CD14-positive monocyte (primary cell): ENCODE measurements at regions not wholly inside any gene's neighbourhood (a gene's known extent, or its start where the extent isn't known, plus 50 kb on each side); places are given as distances from the start of the nearest gene placed in this dataset.

Source experiments
- DNase-seq, 3 donors: peaks; one replicate each; pipeline ENCODE4 v3.0.0-alpha.2; 2011 to 2022
- H2AFZ ChIP-seq: 2 replicates; pipeline ENCODE4 v1.6.0; 2012; ENCODE audit warnings: mild to moderate bottlenecking, low read depth, low read length, inconsistent platforms; ENCODE audit not compliant: insufficient read depth, poor library complexity, severe bottlenecking
- H3K27ac ChIP-seq, 2 donors: 1 replicate in 1 of 2; 2 replicates in 1 of 2; pipeline ENCODE4 v1.5.1; 2012 to 2013; ENCODE audit warnings: low read length in 2 of 2, control low read depth in 1 of 2, inconsistent platforms in 1 of 2, low read depth in 1 of 2, mild to moderate bottlenecking in 1 of 2
- H3K27me3 ChIP-seq, 2 donors: one replicate each; pipeline versions ENCODE4 v1.6.0 to v1.6.1; 2011 to 2013; ENCODE audit warnings: low read length in 2 of 2; ENCODE audit not compliant: control insufficient read depth in 2 of 2, insufficient read depth in 2 of 2
- H3K36me3 ChIP-seq, 2 donors: replicated peaks in 1 of 2; 1 replicate in 1 of 2; 2 replicates in 1 of 2; pipeline versions ENCODE4 v1.5.1 to v1.6.1; 2012 to 2013; ENCODE audit warnings: low read length in 2 of 2, control low read depth in 1 of 2, inconsistent platforms in 1 of 2, mild to moderate bottlenecking in 1 of 2; ENCODE audit not compliant: insufficient read depth in 2 of 2, control insufficient read depth in 1 of 2
- H3K4me1 ChIP-seq, 2 donors: 1 replicate in 1 of 2; 2 replicates in 1 of 2; pipeline versions ENCODE4 v1.5.1 to v1.6.1; 2012 to 2013; ENCODE audit warnings: low read length in 2 of 2, control low read depth in 1 of 2, inconsistent platforms in 1 of 2, mild to moderate bottlenecking in 1 of 2, moderate library complexity in 1 of 2; ENCODE audit not compliant: insufficient read depth in 2 of 2, control insufficient read depth in 1 of 2
- H3K4me2 ChIP-seq: replicated peaks from 2 replicates; pipeline ENCODE3; 2012; ENCODE audit warnings: low read length, moderate library complexity, mild to moderate bottlenecking; ENCODE audit not compliant: poor library complexity, severe bottlenecking; ENCODE audit errors: extremely low read depth
- H3K4me3 ChIP-seq, 3 experiments: fragments of 200-600 bp in 1 of 3; sonication (generic) in 1 of 3; replicated peaks in 1 of 3; 1 replicate in 2 of 3; 2 replicates in 1 of 3; pipeline ENCODE4 v1.5.1; 2011 to 2013; ENCODE audit warnings: low read length in 3 of 3, mild to moderate bottlenecking in 3 of 3, control low read depth in 2 of 3, low read depth in 2 of 3, inconsistent platforms in 1 of 3, moderate library complexity in 1 of 3
- H3K79me2 ChIP-seq: 2 replicates; pipeline ENCODE4 v1.6.0; 2012; ENCODE audit warnings: mild to moderate bottlenecking, control low read depth, inconsistent platforms, low read length, moderate library complexity; ENCODE audit not compliant: insufficient read depth
- H3K9ac ChIP-seq: 2 replicates; pipeline ENCODE4 v1.6.0; 2017; ENCODE audit warnings: low read length, mild to moderate bottlenecking; ENCODE audit not compliant: insufficient read depth, poor library complexity, severe bottlenecking
- H3K9me3 ChIP-seq, 2 donors: replicated peaks in 1 of 2; 1 replicate in 1 of 2; 2 replicates in 1 of 2; pipeline versions ENCODE4 v1.5.1 to v1.6.1; 2012 to 2013; ENCODE audit warnings: low read length in 2 of 2, control low read depth in 1 of 2; ENCODE audit not compliant: control insufficient read depth in 1 of 2, insufficient read depth in 1 of 2
- H4K20me1 ChIP-seq: 2 replicates; pipeline ENCODE4 v1.6.0; 2012; ENCODE audit warnings: mild to moderate bottlenecking, low read length, control low read depth, moderate library complexity; ENCODE audit not compliant: insufficient read depth
- H3K27ac Mint-ChIP-seq, 7 donors: one replicate each; pipeline ENCODE4 v1.8.0; 2020; ENCODE audit warnings: mild to moderate bottlenecking in 7 of 7, mixed read lengths in 7 of 7, moderate library complexity in 6 of 7, inconsistent platforms in 2 of 7
- H3K27me3 Mint-ChIP-seq, 3 donors: one replicate each; pipeline ENCODE4 v1.8.0; 2021 to 2022; ENCODE audit warnings: low read depth in 3 of 3, mild to moderate bottlenecking in 3 of 3, mixed read lengths in 3 of 3, moderate library complexity in 3 of 3, inconsistent platforms in 1 of 3
- H3K36me3 Mint-ChIP-seq, 2 donors: one replicate each; pipeline ENCODE4 v1.8.0; 2020; ENCODE audit warnings: mixed read lengths in 2 of 2, inconsistent platforms in 1 of 2, mild to moderate bottlenecking in 1 of 2
- H3K4me1 Mint-ChIP-seq: one replicate; pipeline ENCODE4 v1.8.0; 2020; ENCODE audit warnings: mild to moderate bottlenecking, mixed read lengths
- H3K4me3 Mint-ChIP-seq, 2 donors: one replicate each; pipeline ENCODE4 v1.8.0; 2020; ENCODE audit warnings: mild to moderate bottlenecking in 2 of 2, mixed read lengths in 2 of 2, moderate library complexity in 1 of 2
- H3K9me3 Mint-ChIP-seq, 7 donors: one replicate each; pipeline ENCODE4 v1.8.0; 2020 to 2022; ENCODE audit warnings: mixed read lengths in 7 of 7, mild to moderate bottlenecking in 6 of 7, moderate library complexity in 6 of 7, inconsistent platforms in 2 of 7
- WGBS: methylation state at CpG from one replicate; pipeline ENCODE4 v1.1.5; 2013; ENCODE audit warnings: missing lambda C conversion rate; ENCODE audit not compliant: insufficient coverage; 5-methylcytosine and 5-hydroxymethylcytosine counted together
- intact Hi-C, 2 donors: fragments of 100-400 bp; cut with micrococcal nuclease; formaldehyde crosslinking; loops; one replicate each; pipeline versions ENCODE4 v1.15.0 to v1.15.1; 2023
- TF ChIP-seq, protein P1 (sequence below): fragments of 200-600 bp; IDR thresholded peaks from one replicate; pipeline ENCODE4 v1.8.0; 2022; ENCODE audit warnings: antibody characterized with exemption, mild to moderate bottlenecking

DNA sequence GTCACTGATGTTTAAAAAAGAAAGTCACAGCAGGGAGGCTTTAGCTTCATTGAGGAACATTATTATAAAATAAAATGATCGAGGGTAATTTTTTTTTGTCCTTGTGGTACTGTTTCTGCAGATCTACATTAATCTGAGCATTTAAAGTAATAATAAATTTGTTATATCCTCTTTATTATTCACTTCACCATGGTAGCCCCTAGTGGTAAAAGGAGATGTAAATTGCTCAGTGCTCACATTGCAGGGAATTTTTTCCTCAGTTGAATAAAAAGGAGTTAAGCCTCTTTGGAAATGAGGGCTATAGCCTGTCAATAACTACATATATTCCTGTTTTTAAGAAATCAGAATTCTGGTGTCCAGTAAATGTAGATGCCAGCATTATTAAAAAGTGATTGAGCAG lies 99.7 kb upstream of the VPREB1 start:
- no CpG with 5 or more reads among the region's 1 CpG for WGBS
- intact Hi-C loops, result no loop called here
- H3K36me3 ChIP-seq, result no peaks in the 10 kb centered on the region
- TF ChIP-seq, protein P1, sequence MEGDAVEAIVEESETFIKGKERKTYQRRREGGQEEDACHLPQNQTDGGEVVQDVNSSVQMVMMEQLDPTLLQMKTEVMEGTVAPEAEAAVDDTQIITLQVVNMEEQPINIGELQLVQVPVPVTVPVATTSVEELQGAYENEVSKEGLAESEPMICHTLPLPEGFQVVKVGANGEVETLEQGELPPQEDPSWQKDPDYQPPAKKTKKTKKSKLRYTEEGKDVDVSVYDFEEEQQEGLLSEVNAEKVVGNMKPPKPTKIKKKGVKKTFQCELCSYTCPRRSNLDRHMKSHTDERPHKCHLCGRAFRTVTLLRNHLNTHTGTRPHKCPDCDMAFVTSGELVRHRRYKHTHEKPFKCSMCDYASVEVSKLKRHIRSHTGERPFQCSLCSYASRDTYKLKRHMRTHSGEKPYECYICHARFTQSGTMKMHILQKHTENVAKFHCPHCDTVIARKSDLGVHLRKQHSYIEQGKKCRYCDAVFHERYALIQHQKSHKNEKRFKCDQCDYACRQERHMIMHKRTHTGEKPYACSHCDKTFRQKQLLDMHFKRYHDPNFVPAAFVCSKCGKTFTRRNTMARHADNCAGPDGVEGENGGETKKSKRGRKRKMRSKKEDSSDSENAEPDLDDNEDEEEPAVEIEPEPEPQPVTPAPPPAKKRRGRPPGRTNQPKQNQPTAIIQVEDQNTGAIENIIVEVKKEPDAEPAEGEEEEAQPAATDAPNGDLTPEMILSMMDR, result no peak
- no peaks in the 10 kb centered on the region for H3K36me3 Mint-ChIP-seq
- no peak overlapping the region for H3K4me2 ChIP-seq
- H3K79me2 ChIP-seq, result no peaks in the 10 kb centered on the region
- no peaks in the 10 kb centered on the region for H3K4me1 ChIP-seq
- no peaks in the 10 kb centered on the region for H3K9me3 ChIP-seq
- no peak overlapping the region for H3K9ac ChIP-seq
- H3K27ac ChIP-seq, result no peak overlapping the region
- no peak overlapping the region for H3K27ac Mint-ChIP-seq
- peaks cover 8 to 36% of the 10 kb centered on the region in 2 donors for H3K27me3 ChIP-seq
- H3K4me3 Mint-ChIP-seq, result no peak overlapping the region
- H3K4me3 ChIP-seq, result no peak overlapping the region
- peaks cover 0 to 3% (median 0%) of the 10 kb centered on the region in 7 donors for H3K9me3 Mint-ChIP-seq
- H2AFZ ChIP-seq, result no peak overlapping the region
- no peaks in the 10 kb centered on the region for H4K20me1 ChIP-seq
- H3K27me3 Mint-ChIP-seq, result peaks cover 14 to 21% (median 15%) of the 10 kb centered on the region in 3 donors
- H3K4me1 Mint-ChIP-seq, result no peaks in the 10 kb centered on the region
- DNase-seq, result no peak

DNA sequence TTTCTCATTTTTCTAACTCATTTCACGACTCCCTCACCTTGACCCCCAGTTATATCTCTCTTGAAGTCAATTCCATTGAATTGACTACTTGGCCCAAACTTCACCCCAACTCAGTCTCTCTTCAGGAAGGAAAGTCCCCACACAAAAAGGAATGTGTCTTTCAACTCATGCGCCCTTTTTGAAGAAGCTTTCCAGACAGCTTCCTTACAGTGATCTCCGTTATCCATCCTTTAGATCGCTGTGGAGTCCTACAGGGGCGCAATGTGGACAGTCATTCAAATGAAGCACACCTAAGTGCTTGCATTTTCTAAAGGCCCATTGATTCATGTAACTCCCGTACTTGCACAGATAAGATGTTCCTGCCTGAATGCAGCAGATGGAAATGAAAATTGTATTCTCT lies 101.1 kb upstream of the VPREB1 start:
- H3K79me2 ChIP-seq, result no peaks in the 10 kb centered on the region
- H3K4me1 ChIP-seq, result no peaks in the 10 kb centered on the region
- H3K4me2 ChIP-seq, result no peak overlapping the region
- no peak overlapping the region for H3K9ac ChIP-seq
- no peaks in the 10 kb centered on the region for H3K36me3 ChIP-seq
- no peak for DNase-seq
- H3K27ac ChIP-seq, result no peak overlapping the region
- WGBS, result 93% methylated on average over 6 of the region's 6 CpGs
- peaks cover 13 to 21% (median 16%) of the 10 kb centered on the region in 3 donors for H3K27me3 Mint-ChIP-seq
- no peak overlapping the region for H3K4me3 Mint-ChIP-seq
- no peaks in the 10 kb centered on the region for H3K36me3 Mint-ChIP-seq
- H3K27ac Mint-ChIP-seq, result no peak overlapping the region
- no peaks in the 10 kb centered on the region for H4K20me1 ChIP-seq
- peaks cover 0 to 3% (median 0%) of the 10 kb centered on the region in 7 donors for H3K9me3 Mint-ChIP-seq
- H3K27me3 ChIP-seq, result peaks cover 8 to 34% of the 10 kb centered on the region in 2 donors
- no peak overlapping the region for H2AFZ ChIP-seq
- no peak overlapping the region for H3K4me3 ChIP-seq
- no peaks in the 10 kb centered on the region for H3K4me1 Mint-ChIP-seq
- TF ChIP-seq, protein P1, result no peak
- intact Hi-C loops, result no loop called here
- no peaks in the 10 kb centered on the region for H3K9me3 ChIP-seq
